PC-9 (cell line): ENCODE measurements at regions not wholly inside any gene's neighbourhood (a gene's known extent, or its start where the extent isn't known, plus 50 kb on each side); places are given as distances from the start of the nearest gene placed in this dataset.

Experiments used
- EZH2 ChIP-seq: fragments of 200-600 bp; sonication (generic); IDR thresholded peaks from 2 replicates; pipeline ENCODE4 v1.8.0; 2017; ENCODE audit warnings: antibody characterized with exemption, low read depth
- TF ChIP-seq, protein P1 (sequence below): fragments of 200-600 bp; sonication (generic); conservative IDR thresholded peaks from 2 replicates; pipeline ENCODE4 v1.6.1; 2017; ENCODE audit warnings: mixed run types, antibody characterized with exemption, mild to moderate bottlenecking, moderate library complexity

DNA sequence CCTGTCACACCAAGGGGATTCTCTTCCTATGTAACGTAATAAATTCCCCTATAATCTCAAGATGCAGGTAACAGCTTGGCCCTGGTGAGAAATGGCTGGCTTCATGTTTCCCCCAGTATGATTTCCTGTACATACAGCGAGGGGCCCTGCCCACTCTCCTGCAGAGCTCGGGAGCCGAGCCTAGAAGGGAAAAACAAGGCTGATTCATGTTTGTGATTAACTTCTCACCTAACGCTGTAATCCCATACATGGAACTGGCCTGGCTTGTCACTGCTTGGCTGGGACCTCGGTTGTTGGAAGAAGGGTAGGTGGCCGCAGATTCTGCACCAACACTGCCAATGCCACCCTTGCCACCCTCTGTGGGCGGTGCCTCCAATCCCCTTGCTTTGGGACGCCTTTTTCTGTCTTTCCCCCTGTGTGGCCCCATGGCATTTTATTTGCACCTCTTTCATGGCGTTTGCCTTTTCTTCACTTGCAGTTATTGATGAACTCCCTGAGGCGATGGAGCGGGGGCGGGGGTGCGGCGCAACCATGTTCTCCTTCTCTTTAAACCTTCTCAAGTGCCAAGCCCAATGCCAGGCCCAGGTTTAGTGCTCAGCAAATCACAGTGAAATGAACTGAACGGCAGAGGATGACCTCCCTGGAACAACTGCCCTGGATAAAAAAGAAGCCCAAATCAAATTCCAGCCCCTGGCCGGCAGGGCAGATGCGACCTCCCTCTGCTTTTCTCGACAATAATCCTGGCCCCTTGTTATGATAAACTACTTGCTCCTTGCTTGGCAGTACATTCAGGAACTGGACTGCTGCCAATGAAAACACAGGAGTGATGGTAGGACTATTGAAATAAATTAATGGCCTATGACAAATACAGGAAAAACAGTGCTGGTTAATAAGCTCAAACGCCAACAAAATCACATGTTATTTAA, 108.1 kb downstream of the TMEM174 start:
- TF ChIP-seq, protein P1, sequence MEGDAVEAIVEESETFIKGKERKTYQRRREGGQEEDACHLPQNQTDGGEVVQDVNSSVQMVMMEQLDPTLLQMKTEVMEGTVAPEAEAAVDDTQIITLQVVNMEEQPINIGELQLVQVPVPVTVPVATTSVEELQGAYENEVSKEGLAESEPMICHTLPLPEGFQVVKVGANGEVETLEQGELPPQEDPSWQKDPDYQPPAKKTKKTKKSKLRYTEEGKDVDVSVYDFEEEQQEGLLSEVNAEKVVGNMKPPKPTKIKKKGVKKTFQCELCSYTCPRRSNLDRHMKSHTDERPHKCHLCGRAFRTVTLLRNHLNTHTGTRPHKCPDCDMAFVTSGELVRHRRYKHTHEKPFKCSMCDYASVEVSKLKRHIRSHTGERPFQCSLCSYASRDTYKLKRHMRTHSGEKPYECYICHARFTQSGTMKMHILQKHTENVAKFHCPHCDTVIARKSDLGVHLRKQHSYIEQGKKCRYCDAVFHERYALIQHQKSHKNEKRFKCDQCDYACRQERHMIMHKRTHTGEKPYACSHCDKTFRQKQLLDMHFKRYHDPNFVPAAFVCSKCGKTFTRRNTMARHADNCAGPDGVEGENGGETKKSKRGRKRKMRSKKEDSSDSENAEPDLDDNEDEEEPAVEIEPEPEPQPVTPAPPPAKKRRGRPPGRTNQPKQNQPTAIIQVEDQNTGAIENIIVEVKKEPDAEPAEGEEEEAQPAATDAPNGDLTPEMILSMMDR = no peak
- TF ChIP-seq EZH2 = no peak
